GM23248 (cell line): ENCODE measurements at regions not wholly inside any gene's neighbourhood (a gene's known extent, or its start where the extent isn't known, plus 50 kb on each side); places are given as distances from the start of the nearest gene placed in this dataset.

Experiments used
- EZH2 ChIP-seq: fragments of 200-600 bp; sonication (generic); IDR thresholded peaks from 2 replicates; pipeline ENCODE4 v1.6.1; 2018; ENCODE audit warnings: antibody characterized with exemption, mild to moderate bottlenecking; ENCODE audit not compliant: insufficient read depth, poor library complexity, severe bottlenecking
- EZH2phosphoT487 ChIP-seq: fragments of 200-600 bp; sonication (generic); IDR thresholded peaks from 2 replicates; pipeline ENCODE4 v1.6.1; 2018; ENCODE audit warnings: antibody characterized with exemption, moderate library complexity, mild to moderate bottlenecking, low read depth; ENCODE audit not compliant: insufficient read depth

GRCh38 chr10:124342136-124342820 lies 76.4 kb downstream of the OAT start:
- no peak for TF ChIP-seq EZH2
- no peak for TF ChIP-seq EZH2phosphoT487
